Panc1 (cell line): ENCODE measurements at regions not wholly inside any gene's neighbourhood (a gene's known extent, or its start where the extent isn't known, plus 50 kb on each side); places are given as distances from the start of the nearest gene placed in this dataset.

Source experiments
- ATAC-seq: fragments of 200-7000 bp; cut with Tn5 transposase; 2 replicates; pipeline ENCODE4 v1.9.1; 2020; ENCODE audit warnings: mild to moderate bottlenecking, moderate library complexity
- BruUV-seq: library from RNA; stranded (reverse); fragments of 400-500 nt; replicated peaks from 2 replicates; lab custom pipeline; 2021; lab: Mats Ljungman, UMichigan
- CTCF ChIA-PET: fragments of 300-600 bp; sonication (Branson Sonifier 250); formaldehyde crosslinking; loops from one replicate; lab custom pipeline; 2022; ENCODE audit warnings: antibody characterized with exemption; lab: Charles Lee
- POLR2A ChIA-PET: fragments of 300-600 bp; sonication (Branson Sonifier 250); formaldehyde crosslinking; loops from one replicate; lab custom pipeline; 2022; ENCODE audit warnings: antibody characterized with exemption; lab: Charles Lee
- DNase-seq: peaks from one replicate; pipeline ENCODE4 v3.0.0-alpha.2; 2010; ENCODE audit warnings: low read depth, low spot score
- H3K27ac ChIP-seq: 2 replicates; pipeline ENCODE4 v1.5.1; 2011; ENCODE audit warnings: mild to moderate bottlenecking, low read length, inconsistent platforms
- H3K27me3 ChIP-seq: fragments of 200-500 bp; sonication (Bioruptor generic); 2 replicates; pipeline ENCODE4 v1.6.0; 2014; ENCODE audit warnings: low read length, inconsistent platforms; ENCODE audit not compliant: control insufficient read depth, insufficient read depth
- H3K36me3 ChIP-seq: fragments of 200-500 bp; sonication (Bioruptor generic); 2 replicates; pipeline ENCODE4 v1.5.1; 2014; ENCODE audit warnings: inconsistent platforms, mild to moderate bottlenecking, low read length, moderate library complexity; ENCODE audit not compliant: control insufficient read depth, insufficient read depth
- H3K4me1 ChIP-seq: 2 replicates; pipeline ENCODE4 v1.5.1; 2011; ENCODE audit warnings: inconsistent platforms, mild to moderate bottlenecking, low read length, moderate library complexity; ENCODE audit not compliant: control insufficient read depth, insufficient read depth
- H3K4me3 ChIP-seq, 2 experiments: 2 replicates each; pipeline ENCODE4 v1.5.1; 2011 to 2012; ENCODE audit warnings: low read depth in 2 of 2, low read length in 2 of 2, mild to moderate bottlenecking in 2 of 2, inconsistent platforms in 1 of 2, moderate library complexity in 1 of 2
- H3K9me3 ChIP-seq: fragments of 200-500 bp; sonication (Bioruptor generic); 2 replicates; pipeline ENCODE4 v1.5.1; 2014; ENCODE audit warnings: low read depth, mild to moderate bottlenecking, inconsistent platforms, low read length, moderate library complexity; ENCODE audit not compliant: control insufficient read depth, insufficient read depth
- CTCF ChIP-seq: fragments of 450-650 bp; IDR thresholded peaks from 2 replicates; pipeline ENCODE4 v1.5.1; 2017; ENCODE audit warnings: mild to moderate bottlenecking
- POLR2AphosphoS5 ChIP-seq: IDR thresholded peaks from 2 replicates; pipeline ENCODE4 v1.6.1; 2012; ENCODE audit warnings: mild to moderate bottlenecking, low read depth, low read length, moderate library complexity
- SIN3A ChIP-seq: IDR thresholded peaks from 2 replicates; pipeline ENCODE4 v1.6.1; 2012; ENCODE audit warnings: low read depth, mild to moderate bottlenecking, low read length, moderate library complexity, borderline replicate concordance; ENCODE audit not compliant: insufficient read depth
- TCF7L2 ChIP-seq: IDR thresholded peaks from 2 replicates; pipeline ENCODE4 v1.6.1; 2011; ENCODE audit warnings: mild to moderate bottlenecking, low read depth, low read length, inconsistent platforms
- in situ Hi-C: cut with HindIII; loops from 2 replicates; pipeline ENCODE4 v1.10.0; 2016; ENCODE audit warnings: low sequenced_read_pairs, low pct_unique_long_range_greater_than_20kb
- intact Hi-C: fragments of 100-400 bp; cut with micrococcal nuclease; formaldehyde crosslinking; loops from one replicate; pipeline ENCODE4 v1.10.0; 2022; ENCODE audit not compliant: unreplicated experiment
- TF ChIP-seq, protein P1 (sequence below), 2 experiments: IDR thresholded peaks; 2 replicates each; pipeline ENCODE4 v1.6.1; 2011 to 2012; ENCODE audit warnings: low read depth in 2 of 2, control low read depth in 1 of 2, low read length in 1 of 2, mild to moderate bottlenecking in 1 of 2, moderate library complexity in 1 of 2; ENCODE audit not compliant: insufficient read depth in 1 of 2

GRCh38 chr7:106512217-106512616 is 148.7 kb downstream of the CCDC71L start:
- DNase-seq (no peak), ATAC-seq (no peak)
- POLR2A ChIA-PET = no interaction called here
- CTCF ChIA-PET = no interaction called here
- Histone ChIP-seq H3K9me3 (no peaks in the 10 kb centered on the region), H3K27me3 (0 out of 2 replicates have a peak, but pooled peaks cover 5% of the 10 kb centered on the region), H3K27ac (no peak overlapping the region), H3K4me1 (no peaks in the 10 kb centered on the region), H3K36me3 (no peaks in the 10 kb centered on the region), H3K4me3 (no peak overlapping the region)
- in situ Hi-C loops (no loop called here), intact Hi-C loops (no loop called here)
- no TSS peak for BruUV-seq
- no peak for TF ChIP-seq POLR2AphosphoS5
- no peak for TF ChIP-seq CTCF
- TF ChIP-seq SIN3A = no peak
- TF ChIP-seq, protein P1, sequence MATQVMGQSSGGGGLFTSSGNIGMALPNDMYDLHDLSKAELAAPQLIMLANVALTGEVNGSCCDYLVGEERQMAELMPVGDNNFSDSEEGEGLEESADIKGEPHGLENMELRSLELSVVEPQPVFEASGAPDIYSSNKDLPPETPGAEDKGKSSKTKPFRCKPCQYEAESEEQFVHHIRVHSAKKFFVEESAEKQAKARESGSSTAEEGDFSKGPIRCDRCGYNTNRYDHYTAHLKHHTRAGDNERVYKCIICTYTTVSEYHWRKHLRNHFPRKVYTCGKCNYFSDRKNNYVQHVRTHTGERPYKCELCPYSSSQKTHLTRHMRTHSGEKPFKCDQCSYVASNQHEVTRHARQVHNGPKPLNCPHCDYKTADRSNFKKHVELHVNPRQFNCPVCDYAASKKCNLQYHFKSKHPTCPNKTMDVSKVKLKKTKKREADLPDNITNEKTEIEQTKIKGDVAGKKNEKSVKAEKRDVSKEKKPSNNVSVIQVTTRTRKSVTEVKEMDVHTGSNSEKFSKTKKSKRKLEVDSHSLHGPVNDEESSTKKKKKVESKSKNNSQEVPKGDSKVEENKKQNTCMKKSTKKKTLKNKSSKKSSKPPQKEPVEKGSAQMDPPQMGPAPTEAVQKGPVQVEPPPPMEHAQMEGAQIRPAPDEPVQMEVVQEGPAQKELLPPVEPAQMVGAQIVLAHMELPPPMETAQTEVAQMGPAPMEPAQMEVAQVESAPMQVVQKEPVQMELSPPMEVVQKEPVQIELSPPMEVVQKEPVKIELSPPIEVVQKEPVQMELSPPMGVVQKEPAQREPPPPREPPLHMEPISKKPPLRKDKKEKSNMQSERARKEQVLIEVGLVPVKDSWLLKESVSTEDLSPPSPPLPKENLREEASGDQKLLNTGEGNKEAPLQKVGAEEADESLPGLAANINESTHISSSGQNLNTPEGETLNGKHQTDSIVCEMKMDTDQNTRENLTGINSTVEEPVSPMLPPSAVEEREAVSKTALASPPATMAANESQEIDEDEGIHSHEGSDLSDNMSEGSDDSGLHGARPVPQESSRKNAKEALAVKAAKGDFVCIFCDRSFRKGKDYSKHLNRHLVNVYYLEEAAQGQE (IDR thresholded peaks at IDR 0.05; ENCODE audit: insufficient read depth in 1 of 2, low read depth in 2 of 2, low read length in 1 of 2) = no peak
- no peak for TF ChIP-seq TCF7L2

- Histone ChIP-seq H3K4me1 (no peaks in the 10 kb centered on the region), H3K36me3 (no peaks in the 10 kb centered on the region), H3K27me3 (peaks cover 3% of the 10 kb centered on the region; the same call in 1 of the 2 replicates), H3K4me3 (no peak overlapping the region), H3K9me3 (no peaks in the 10 kb centered on the region), H3K27ac (no peak overlapping the region)
- no TSS peak for BruUV-seq
- ChIA-PET CTCF (no interaction called here), POLR2A (no interaction called here)
- in situ Hi-C loops = no loop called here
- DNase-seq = no peak
- ATAC-seq = no peak
- intact Hi-C loops = no loop called here
- no peak for TF ChIP-seq SIN3A
- TF ChIP-seq CTCF = no peak
- no peak for TF ChIP-seq TCF7L2
- TF ChIP-seq, protein P1 (IDR thresholded peaks at IDR 0.05; ENCODE audit: insufficient read depth in 1 of 2, low read depth in 2 of 2, low read length in 1 of 2) = no peak
- no peak for TF ChIP-seq POLR2AphosphoS5
These were observed 156.3 kb downstream of the CCDC71L start for GRCh38 chr7:106504645-106505044.
